ENCODE measurements at regions not wholly inside any gene's neighbourhood (a gene's known extent, or its start where the extent isn't known, plus 50 kb on each side); places are given as distances from the start of the nearest gene placed in this dataset.

- DNase-seq (ENCODE audit: low read depth in 2 of 2): no peak
Measured at GRCh38 chr16:26189536-26189935, 497.8 kb downstream of the HS3ST4 start.

GRCh38 chr16:26194526-26194925 lies 502.8 kb downstream of the HS3ST4 start:
- DNase-seq (ENCODE audit: low read depth in 2 of 2): no peak

GRCh38 chr16:26195225-26195624 lies 503.5 kb downstream of the HS3ST4 start:
- DNase-seq (ENCODE audit: low read depth in 2 of 2): no peak

- DNase-seq (ENCODE audit: low read depth in 2 of 2): no peak
Measured at GRCh38 chr16:26196310-26196709, 504.6 kb downstream of the HS3ST4 start.

- no peak for DNase-seq (ENCODE audit: low read depth in 2 of 2)
Measured at GRCh38 chr16:26196802-26197201, 505.0 kb downstream of the HS3ST4 start.

GRCh38 chr16:26197707-26198106 lies 505.9 kb downstream of the HS3ST4 start:
- DNase-seq (ENCODE audit: low read depth in 2 of 2): no peak

GRCh38 chr16:26198221-26198620 lies 506.5 kb downstream of the HS3ST4 start:
- no peak for DNase-seq (ENCODE audit: low read depth in 2 of 2)

GRCh38 chr16:26204138-26204537 lies 512.4 kb downstream of the HS3ST4 start:
- DNase-seq (ENCODE audit: low read depth in 2 of 2): no peak

GRCh38 chr16:26211542-26211941 lies 519.8 kb downstream of the HS3ST4 start:
- DNase-seq (ENCODE audit: low read depth in 2 of 2): no peak

GRCh38 chr16:26212599-26212998 lies 520.8 kb downstream of the HS3ST4 start:
- DNase-seq (ENCODE audit: low read depth in 2 of 2): no peak

GRCh38 chr16:26214581-26215174 lies 522.9 kb downstream of the HS3ST4 start:
- DNase-seq (ENCODE audit: low read depth in 2 of 2): no peak

- DNase-seq (ENCODE audit: low read depth in 2 of 2): no peak
Measured at GRCh38 chr16:26220894-26221293, 529.1 kb downstream of the HS3ST4 start.

- no peak for DNase-seq (ENCODE audit: low read depth in 2 of 2)
Measured at GRCh38 chr16:26231647-26232046, 539.9 kb downstream of the HS3ST4 start.

- DNase-seq (ENCODE audit: low read depth in 2 of 2): no peak
Measured at GRCh38 chr16:26240807-26241206, 549.0 kb downstream of the HS3ST4 start.

- no peak for DNase-seq (ENCODE audit: low read depth in 2 of 2)
Measured at GRCh38 chr16:26247063-26247462, 555.3 kb downstream of the HS3ST4 start.

GRCh38 chr16:26252598-26252997 lies 560.8 kb downstream of the HS3ST4 start:
- no peak for DNase-seq (ENCODE audit: low read depth in 2 of 2)

GRCh38 chr16:26261621-26262020 lies 569.9 kb downstream of the HS3ST4 start:
- DNase-seq (ENCODE audit: low read depth in 2 of 2): no peak

- DNase-seq (ENCODE audit: low read depth in 2 of 2): no peak
Measured at GRCh38 chr16:26263406-26263805, 571.6 kb downstream of the HS3ST4 start.

GRCh38 chr16:26267641-26268040 lies 575.9 kb downstream of the HS3ST4 start:
- DNase-seq (ENCODE audit: low read depth in 2 of 2): no peak

- DNase-seq (ENCODE audit: low read depth in 2 of 2): no peak
Measured at GRCh38 chr16:26269673-26270072, 577.9 kb downstream of the HS3ST4 start.

- no peak for DNase-seq (ENCODE audit: low read depth in 2 of 2)
Measured at GRCh38 chr16:26273607-26274006, 581.8 kb downstream of the HS3ST4 start.

- no peak for DNase-seq (ENCODE audit: low read depth in 2 of 2)
Measured at GRCh38 chr16:26275021-26275590, 583.3 kb downstream of the HS3ST4 start.

- no peak for DNase-seq (ENCODE audit: low read depth in 2 of 2)
Measured at GRCh38 chr16:26276289-26276688, 584.5 kb downstream of the HS3ST4 start.

Data from stimulated activated CD4-positive, alpha-beta T cell treated with anti-CD3 and anti-CD28 coated beads, Interleukin-4, amount 100 ng/mL, for 48 hours (primary cell).